Panc1 (cell line): ENCODE measurements at regions not wholly inside any gene's neighbourhood (a gene's known extent, or its start where the extent isn't known, plus 50 kb on each side); places are given as distances from the start of the nearest gene placed in this dataset.

Experiments used
- CTCF ChIP-seq: fragments of 450-650 bp; IDR thresholded peaks from 2 replicates; pipeline ENCODE4 v1.5.1; 2017; ENCODE audit warnings: mild to moderate bottlenecking
- POLR2AphosphoS5 ChIP-seq: IDR thresholded peaks from 2 replicates; pipeline ENCODE4 v1.6.1; 2012; ENCODE audit warnings: mild to moderate bottlenecking, low read depth, low read length, moderate library complexity
- REST ChIP-seq, 2 experiments: IDR thresholded peaks; 2 replicates each; pipeline ENCODE4 v1.6.1; 2011 to 2012; ENCODE audit warnings: low read depth in 2 of 2, control low read depth in 1 of 2, low read length in 1 of 2, mild to moderate bottlenecking in 1 of 2, moderate library complexity in 1 of 2; ENCODE audit not compliant: insufficient read depth in 1 of 2
- SIN3A ChIP-seq: IDR thresholded peaks from 2 replicates; pipeline ENCODE4 v1.6.1; 2012; ENCODE audit warnings: low read depth, mild to moderate bottlenecking, low read length, moderate library complexity, borderline replicate concordance; ENCODE audit not compliant: insufficient read depth

GRCh38 chr10:58973235-58973595 lies 203.2 kb upstream of the PHYHIPL start:
- TF ChIP-seq CTCF: no peak
- TF ChIP-seq REST (IDR thresholded peaks at IDR 0.05; ENCODE audit: insufficient read depth in 1 of 2, low read depth in 2 of 2, low read length in 1 of 2): no peak
- no peak for TF ChIP-seq POLR2AphosphoS5
- no peak for TF ChIP-seq SIN3A
